HCT116 (cell line): ENCODE measurements at regions not wholly inside any gene's neighbourhood (a gene's known extent, or its start where the extent isn't known, plus 50 kb on each side); places are given as distances from the start of the nearest gene placed in this dataset.

Experiments used
- ATAC-seq: fragments of 200-7000 bp; cut with Tn5 transposase; 2 replicates; pipeline ENCODE4 v1.9.1; 2020; ENCODE audit warnings: mild to moderate bottlenecking, moderate library complexity
- BruUV-seq: library from RNA; stranded (reverse); fragments of 400-500 nt; replicated peaks from 2 replicates; lab custom pipeline; 2021; lab: Mats Ljungman, UMichigan
- CTCF ChIA-PET: fragments of 300-600 bp; sonication (Branson Sonifier 250); formaldehyde crosslinking; loops from one replicate; lab custom pipeline; 2021; ENCODE audit warnings: antibody characterized with exemption; lab: Charles Lee
- POLR2A ChIA-PET: fragments of 300-600, 350-600 bp; sonication (Branson Sonifier 250); formaldehyde crosslinking; loops from one replicate; lab custom pipeline; 2021; ENCODE audit warnings: antibody characterized with exemption; lab: Charles Lee
- RAD21 ChIA-PET, 2 experiments: fragments of 300-600 bp; sonication (Branson Sonifier 250); formaldehyde crosslinking; loops; one replicate each; lab custom pipeline; 2023; ENCODE audit warnings: low total read pairs in 2 of 2; ENCODE audit not compliant: uncharacterized antibody in 2 of 2, unreplicated experiment in 2 of 2, low non-redundant PET in 1 of 2; lab: Charles Lee
- DNase-seq: peaks from one replicate; pipeline ENCODE4 v3.0.0-alpha.2; 2010; ENCODE audit warnings: low read depth, low spot score
- H2AFZ ChIP-seq: fragments of 200-600 bp; shearing (Covaris generic), sonication (generic); 2 replicates; pipeline ENCODE4 v1.6.1; 2017; ENCODE audit warnings: low read depth, mixed run types, mixed read lengths, antibody characterized with exemption, low read length; ENCODE audit not compliant: poor library complexity, severe bottlenecking
- H3K27ac ChIP-seq: 2 replicates; pipeline ENCODE4 v1.5.1; 2012; ENCODE audit warnings: low read depth, low read length
- H3K27me3 ChIP-seq: fragments of 200-600 bp; sonication (generic); 2 replicates; pipeline ENCODE4 v1.6.1; 2016; ENCODE audit warnings: mixed run types, low read length, mixed read lengths; ENCODE audit not compliant: insufficient read depth
- H3K36me3 ChIP-seq, 2 experiments: fragments of 200-500 bp in 1 of 2; fragments of 200-600 bp in 1 of 2; sonication (Bioruptor generic) in 1 of 2; sonication (generic) in 1 of 2; 2 replicates each; pipeline versions ENCODE4 v1.5.1 to v1.6.1; 2014 to 2016; ENCODE audit warnings: low read length in 2 of 2, inconsistent platforms in 1 of 2, mixed read lengths in 1 of 2, mixed run types in 1 of 2; ENCODE audit not compliant: insufficient read depth in 2 of 2, control insufficient read depth in 1 of 2
- H3K4me1 ChIP-seq, 2 experiments: fragments of 200-600 bp in 1 of 2; sonication (generic) in 1 of 2; 2 replicates each; pipeline versions ENCODE4 v1.5.1 to v1.6.1; 2012 to 2017; ENCODE audit warnings: low read length in 2 of 2, inconsistent platforms in 1 of 2, mild to moderate bottlenecking in 1 of 2, mixed read lengths in 1 of 2, mixed run types in 1 of 2, moderate library complexity in 1 of 2; ENCODE audit not compliant: insufficient read depth in 2 of 2, control insufficient read depth in 1 of 2
- H3K4me2 ChIP-seq: fragments of 200-600 bp; sonication (generic); 2 replicates; pipeline ENCODE4 v1.6.1; 2017; ENCODE audit warnings: mixed run types, low read length, mixed read lengths
- H3K4me3 ChIP-seq, 2 experiments: fragments of 200-600 bp in 1 of 2; sonication (generic) in 1 of 2; replicated peaks in 1 of 2; 2 replicates each; pipeline ENCODE4 v1.5.1; 2011 to 2016; ENCODE audit warnings: low read length in 2 of 2, control low read depth in 1 of 2, low read depth in 1 of 2, mild to moderate bottlenecking in 1 of 2, mixed read lengths in 1 of 2, mixed run types in 1 of 2
- H3K79me2 ChIP-seq: fragments of 200-600 bp; sonication (generic); 2 replicates; pipeline ENCODE4 v1.6.1; 2017; ENCODE audit warnings: mild to moderate bottlenecking, mixed run types, low read length, moderate library complexity, mixed read lengths; ENCODE audit not compliant: insufficient read depth
- H3K9ac ChIP-seq: fragments of 200-600 bp; sonication (generic); 2 replicates; pipeline ENCODE4 v1.6.1; 2016; ENCODE audit warnings: low read length, mixed read lengths
- H3K9me2 ChIP-seq: fragments of 200-600 bp; sonication (generic), shearing (Covaris generic); 2 replicates; pipeline ENCODE4 v1.6.1; 2017; ENCODE audit warnings: mixed run types, mild to moderate bottlenecking, moderate library complexity; ENCODE audit not compliant: insufficient read depth
- H3K9me3 ChIP-seq, 2 experiments: fragments of 200-500 bp in 1 of 2; fragments of 200-600 bp in 1 of 2; sonication (Bioruptor generic) in 1 of 2; sonication (generic) in 1 of 2; 2 replicates each; pipeline ENCODE4 v1.6.1; 2014 to 2017; ENCODE audit warnings: low read length in 2 of 2, mixed read lengths in 2 of 2, inconsistent platforms in 1 of 2, low read depth in 1 of 2, mild to moderate bottlenecking in 1 of 2, mixed run types in 1 of 2, moderate library complexity in 1 of 2; ENCODE audit not compliant: control insufficient read depth in 1 of 2, insufficient read depth in 1 of 2
- H4K20me1 ChIP-seq: fragments of 200-600 bp; sonication (generic), shearing (Covaris generic); 2 replicates; pipeline ENCODE4 v1.6.1; 2017; ENCODE audit warnings: mixed run types, mild to moderate bottlenecking, moderate library complexity; ENCODE audit not compliant: insufficient read depth
- EGR1 ChIP-seq: IDR thresholded peaks from 2 replicates; pipeline ENCODE4 v1.6.1; 2012; ENCODE audit warnings: low read depth
- YY1 ChIP-seq: IDR thresholded peaks from 2 replicates; pipeline ENCODE4 v1.6.1; 2011; ENCODE audit warnings: low read length, low read depth, moderate library complexity, mild to moderate bottlenecking; ENCODE audit not compliant: insufficient replicate concordance; ENCODE audit errors: extremely low read depth
- intact Hi-C: fragments of 100-400 bp; cut with micrococcal nuclease; formaldehyde crosslinking; loops from 2 replicates; pipeline ENCODE4 v1.10.0; 2022
- TF ChIP-seq, protein P1 (sequence below), 3 experiments: fragments of 200-600 bp in 1 of 3; sonication (generic) in 1 of 3; IDR thresholded peaks in 2 of 3; conservative IDR thresholded peaks in 1 of 3; 2 replicates each; pipeline ENCODE4 v1.5.1; 2012 to 2017; ENCODE audit warnings: low read depth in 2 of 3, low read length in 2 of 3, antibody characterized with exemption in 1 of 3, borderline replicate concordance in 1 of 3, control low read depth in 1 of 3, mild to moderate bottlenecking in 1 of 3, mixed read lengths in 1 of 3, mixed run types in 1 of 3, moderate library complexity in 1 of 3; ENCODE audit not compliant: insufficient read depth in 1 of 3
- TF ChIP-seq, protein P2 (sequence below): IDR thresholded peaks from 2 replicates; pipeline ENCODE4 v1.6.1; 2012
- TF ChIP-seq, protein P3 (sequence below): IDR thresholded peaks from 2 replicates; pipeline ENCODE4 v1.6.1; 2012; ENCODE audit warnings: low read depth

DNA sequence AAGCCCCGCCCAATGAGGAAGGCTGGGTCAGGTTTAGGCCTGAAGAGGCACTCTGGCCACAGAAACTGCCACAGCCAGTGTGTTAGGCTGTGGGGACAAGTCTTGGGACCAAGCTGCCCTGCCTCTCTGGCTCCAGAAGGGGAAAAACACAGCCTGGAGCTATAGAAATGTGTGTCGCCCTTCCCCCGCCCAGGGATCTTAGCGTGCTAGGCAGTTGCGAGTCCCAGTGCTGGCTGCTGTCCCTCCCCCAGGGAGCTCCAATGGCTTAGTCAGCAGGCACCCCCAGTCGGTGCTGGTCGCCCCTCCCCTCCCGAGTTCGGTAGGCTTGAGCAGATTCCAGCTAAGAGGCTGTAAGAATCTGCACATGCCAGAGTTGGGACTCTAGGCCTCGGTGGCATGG is 99.5 kb upstream of the API5 start (continued):
- TF ChIP-seq, protein P1, sequence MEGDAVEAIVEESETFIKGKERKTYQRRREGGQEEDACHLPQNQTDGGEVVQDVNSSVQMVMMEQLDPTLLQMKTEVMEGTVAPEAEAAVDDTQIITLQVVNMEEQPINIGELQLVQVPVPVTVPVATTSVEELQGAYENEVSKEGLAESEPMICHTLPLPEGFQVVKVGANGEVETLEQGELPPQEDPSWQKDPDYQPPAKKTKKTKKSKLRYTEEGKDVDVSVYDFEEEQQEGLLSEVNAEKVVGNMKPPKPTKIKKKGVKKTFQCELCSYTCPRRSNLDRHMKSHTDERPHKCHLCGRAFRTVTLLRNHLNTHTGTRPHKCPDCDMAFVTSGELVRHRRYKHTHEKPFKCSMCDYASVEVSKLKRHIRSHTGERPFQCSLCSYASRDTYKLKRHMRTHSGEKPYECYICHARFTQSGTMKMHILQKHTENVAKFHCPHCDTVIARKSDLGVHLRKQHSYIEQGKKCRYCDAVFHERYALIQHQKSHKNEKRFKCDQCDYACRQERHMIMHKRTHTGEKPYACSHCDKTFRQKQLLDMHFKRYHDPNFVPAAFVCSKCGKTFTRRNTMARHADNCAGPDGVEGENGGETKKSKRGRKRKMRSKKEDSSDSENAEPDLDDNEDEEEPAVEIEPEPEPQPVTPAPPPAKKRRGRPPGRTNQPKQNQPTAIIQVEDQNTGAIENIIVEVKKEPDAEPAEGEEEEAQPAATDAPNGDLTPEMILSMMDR (IDR thresholded peaks at IDR 0.05 in 2 of 3, conservative IDR thresholded peaks at IDR 0.05 in 1 of 3; ENCODE audit: borderline replicate concordance in 1 of 3, insufficient read depth in 1 of 3, low read depth in 2 of 3, low read length in 2 of 3) = no peak
- TF ChIP-seq, protein P2, sequence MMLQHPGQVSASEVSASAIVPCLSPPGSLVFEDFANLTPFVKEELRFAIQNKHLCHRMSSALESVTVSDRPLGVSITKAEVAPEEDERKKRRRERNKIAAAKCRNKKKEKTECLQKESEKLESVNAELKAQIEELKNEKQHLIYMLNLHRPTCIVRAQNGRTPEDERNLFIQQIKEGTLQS = no peak
- no peak for TF ChIP-seq YY1

DNA sequence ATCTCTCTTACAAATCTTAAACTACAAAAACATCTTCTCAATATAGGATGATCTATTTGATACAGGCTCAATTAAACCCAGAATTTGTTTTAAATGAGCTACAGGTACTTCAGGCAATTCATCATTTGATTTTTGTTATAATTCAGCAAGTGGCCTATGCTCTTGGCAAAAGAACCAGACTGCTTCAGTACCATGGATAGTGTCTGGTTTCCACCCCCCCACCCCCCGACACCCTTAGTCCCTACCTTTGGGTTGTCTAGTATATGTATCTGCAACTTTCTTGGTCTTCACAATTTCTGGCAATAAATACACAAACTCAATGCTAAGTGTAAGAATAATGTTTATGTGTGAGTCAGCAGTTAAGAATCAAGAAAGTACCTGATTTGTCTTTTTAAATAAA is 97.3 kb upstream of the API5 start:
- ChIA-PET RAD21 (no interaction called here), CTCF (no interaction called here), POLR2A (no interaction called here)
- Histone ChIP-seq H3K4me1 (no peaks in the 10 kb centered on the region), H3K27ac (no peak overlapping the region), H3K4me2 (no peak overlapping the region), H2AFZ (no peak overlapping the region), H3K27me3 (no peaks in the 10 kb centered on the region), H3K4me3 (no peak overlapping the region), H3K9me3 (no peaks in the 10 kb centered on the region), H3K9me2 (no peaks in the 10 kb centered on the region), H4K20me1 (no peaks in the 10 kb centered on the region), H3K36me3 (no peaks in the 10 kb centered on the region), H3K9ac (no peak overlapping the region), H3K79me2 (no peaks in the 10 kb centered on the region)
- ATAC-seq (no peak), DNase-seq (no peak)
- intact Hi-C loops = no loop called here
- BruUV-seq = no TSS peak
- TF ChIP-seq EGR1 (no peak), YY1 (no peak)
- TF ChIP-seq, protein P3, sequence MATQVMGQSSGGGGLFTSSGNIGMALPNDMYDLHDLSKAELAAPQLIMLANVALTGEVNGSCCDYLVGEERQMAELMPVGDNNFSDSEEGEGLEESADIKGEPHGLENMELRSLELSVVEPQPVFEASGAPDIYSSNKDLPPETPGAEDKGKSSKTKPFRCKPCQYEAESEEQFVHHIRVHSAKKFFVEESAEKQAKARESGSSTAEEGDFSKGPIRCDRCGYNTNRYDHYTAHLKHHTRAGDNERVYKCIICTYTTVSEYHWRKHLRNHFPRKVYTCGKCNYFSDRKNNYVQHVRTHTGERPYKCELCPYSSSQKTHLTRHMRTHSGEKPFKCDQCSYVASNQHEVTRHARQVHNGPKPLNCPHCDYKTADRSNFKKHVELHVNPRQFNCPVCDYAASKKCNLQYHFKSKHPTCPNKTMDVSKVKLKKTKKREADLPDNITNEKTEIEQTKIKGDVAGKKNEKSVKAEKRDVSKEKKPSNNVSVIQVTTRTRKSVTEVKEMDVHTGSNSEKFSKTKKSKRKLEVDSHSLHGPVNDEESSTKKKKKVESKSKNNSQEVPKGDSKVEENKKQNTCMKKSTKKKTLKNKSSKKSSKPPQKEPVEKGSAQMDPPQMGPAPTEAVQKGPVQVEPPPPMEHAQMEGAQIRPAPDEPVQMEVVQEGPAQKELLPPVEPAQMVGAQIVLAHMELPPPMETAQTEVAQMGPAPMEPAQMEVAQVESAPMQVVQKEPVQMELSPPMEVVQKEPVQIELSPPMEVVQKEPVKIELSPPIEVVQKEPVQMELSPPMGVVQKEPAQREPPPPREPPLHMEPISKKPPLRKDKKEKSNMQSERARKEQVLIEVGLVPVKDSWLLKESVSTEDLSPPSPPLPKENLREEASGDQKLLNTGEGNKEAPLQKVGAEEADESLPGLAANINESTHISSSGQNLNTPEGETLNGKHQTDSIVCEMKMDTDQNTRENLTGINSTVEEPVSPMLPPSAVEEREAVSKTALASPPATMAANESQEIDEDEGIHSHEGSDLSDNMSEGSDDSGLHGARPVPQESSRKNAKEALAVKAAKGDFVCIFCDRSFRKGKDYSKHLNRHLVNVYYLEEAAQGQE = peak; percentile 18
